ENCODE measurements at regions not wholly inside any gene's neighbourhood (a gene's known extent, or its start where the extent isn't known, plus 50 kb on each side); places are given as distances from the start of the nearest gene placed in this dataset.

- H3K4me1 ChIP-seq (ENCODE audit: control insufficient read depth, insufficient read depth, low read length): no peaks in the 10 kb centered on the region
Observed at GRCh38 chr13:37945651-37946575, 76.3 kb upstream of the TRPC4 start.

GRCh38 chr13:37944869-37945442, 75.4 kb upstream of the TRPC4 start:
- no peaks in the 10 kb centered on the region for H3K9me3 ChIP-seq (ENCODE audit: control insufficient read depth, insufficient read depth, low read length)
- H3K27ac ChIP-seq (ENCODE audit: low read length): no peak overlapping the region
- H3K4me3 ChIP-seq (ENCODE audit: low read length): no peak overlapping the region
- Mint-ChIP-seq H3K4me1 (no peaks in the 10 kb centered on the region), H3K27ac (no peak overlapping the region), H3K4me3 (no peak overlapping the region), H3K27me3 (ENCODE audit: low read depth in 2 of 2) (no peaks in the 10 kb centered on the region), H3K36me3 (no peaks in the 10 kb centered on the region), H3K9me3 (peaks cover 12 to 15% of the 10 kb centered on the region in 2 donors)
- no peak for ATAC-seq
- H3K4me1 ChIP-seq (ENCODE audit: control insufficient read depth, insufficient read depth, low read length): no peaks in the 10 kb centered on the region
- DNase-seq: no peak
- TF ChIP-seq CTCF (IDR thresholded peaks at IDR 0.05): no peak
- intact Hi-C loops (cut with micrococcal nuclease): no loop called here
- no peaks in the 10 kb centered on the region for H3K27me3 ChIP-seq (ENCODE audit: control insufficient read depth, insufficient read depth, low read length)
- 80% methylated on average over 6 of the region's 8 CpGs for WGBS (ENCODE audit: insufficient coverage)
- no peaks in the 10 kb centered on the region for H3K36me3 ChIP-seq (ENCODE audit: control insufficient read depth, insufficient read depth, low read length)

More at GRCh38 chr13:37945651-37946575, 76.3 kb upstream of the TRPC4 start:
- Mint-ChIP-seq H3K9me3 (peaks cover 12 to 14% of the 10 kb centered on the region in 2 donors), H3K27ac (no peak overlapping the region), H3K36me3 (no peaks in the 10 kb centered on the region), H3K4me3 (no peak overlapping the region), H3K27me3 (ENCODE audit: low read depth in 2 of 2) (no peaks in the 10 kb centered on the region), H3K4me1 (no peaks in the 10 kb centered on the region)
- no peak overlapping the region for H3K27ac ChIP-seq (ENCODE audit: low read length)
- no peak for TF ChIP-seq CTCF (IDR thresholded peaks at IDR 0.05)
- no peak for ATAC-seq
- H3K27me3 ChIP-seq (ENCODE audit: control insufficient read depth, insufficient read depth, low read length): no peaks in the 10 kb centered on the region
- intact Hi-C loops (cut with micrococcal nuclease): no loop called here
- H3K9me3 ChIP-seq (ENCODE audit: control insufficient read depth, insufficient read depth, low read length): no peaks in the 10 kb centered on the region
- DNase-seq: no peak
- WGBS (ENCODE audit: insufficient coverage): 84% methylated on average over 4 of the region's 4 CpGs
- H3K36me3 ChIP-seq (ENCODE audit: control insufficient read depth, insufficient read depth, low read length): no peaks in the 10 kb centered on the region
- H3K4me3 ChIP-seq (ENCODE audit: low read length): no peak overlapping the region

- no peak overlapping the region for H3K4me3 ChIP-seq (ENCODE audit: low read length)
- no peaks in the 10 kb centered on the region for H3K9me3 ChIP-seq (ENCODE audit: control insufficient read depth, insufficient read depth, low read length)
- no peaks in the 10 kb centered on the region for H3K4me1 ChIP-seq (ENCODE audit: control insufficient read depth, insufficient read depth, low read length)
- peaks cover 15% of the 10 kb centered on the region in 2 donors for H3K9me3 Mint-ChIP-seq
- intact Hi-C loops (cut with micrococcal nuclease): no loop called here
- H3K27ac ChIP-seq (ENCODE audit: low read length): no peak overlapping the region
- H3K27ac Mint-ChIP-seq: no peak overlapping the region
- H3K36me3 ChIP-seq (ENCODE audit: control insufficient read depth, insufficient read depth, low read length): no peaks in the 10 kb centered on the region
- no peaks in the 10 kb centered on the region for H3K27me3 ChIP-seq (ENCODE audit: control insufficient read depth, insufficient read depth, low read length)
- H3K4me1 Mint-ChIP-seq: no peaks in the 10 kb centered on the region
- DNase-seq (no peak), ATAC-seq (no peak)
- no peak for TF ChIP-seq CTCF (IDR thresholded peaks at IDR 0.05)
- H3K4me3 Mint-ChIP-seq: no peak overlapping the region
- 82% methylated on average over 7 of the region's 10 CpGs for WGBS (ENCODE audit: insufficient coverage)
- no peaks in the 10 kb centered on the region for H3K36me3 Mint-ChIP-seq
- H3K27me3 Mint-ChIP-seq (ENCODE audit: low read depth in 2 of 2): no peaks in the 10 kb centered on the region
Observed at GRCh38 chr13:37944081-37944868, 74.7 kb upstream of the TRPC4 start.
